ENCODE measurements at regions not wholly inside any gene's neighbourhood (a gene's known extent, or its start where the extent isn't known, plus 50 kb on each side); places are given as distances from the start of the nearest gene placed in this dataset.

DNA sequence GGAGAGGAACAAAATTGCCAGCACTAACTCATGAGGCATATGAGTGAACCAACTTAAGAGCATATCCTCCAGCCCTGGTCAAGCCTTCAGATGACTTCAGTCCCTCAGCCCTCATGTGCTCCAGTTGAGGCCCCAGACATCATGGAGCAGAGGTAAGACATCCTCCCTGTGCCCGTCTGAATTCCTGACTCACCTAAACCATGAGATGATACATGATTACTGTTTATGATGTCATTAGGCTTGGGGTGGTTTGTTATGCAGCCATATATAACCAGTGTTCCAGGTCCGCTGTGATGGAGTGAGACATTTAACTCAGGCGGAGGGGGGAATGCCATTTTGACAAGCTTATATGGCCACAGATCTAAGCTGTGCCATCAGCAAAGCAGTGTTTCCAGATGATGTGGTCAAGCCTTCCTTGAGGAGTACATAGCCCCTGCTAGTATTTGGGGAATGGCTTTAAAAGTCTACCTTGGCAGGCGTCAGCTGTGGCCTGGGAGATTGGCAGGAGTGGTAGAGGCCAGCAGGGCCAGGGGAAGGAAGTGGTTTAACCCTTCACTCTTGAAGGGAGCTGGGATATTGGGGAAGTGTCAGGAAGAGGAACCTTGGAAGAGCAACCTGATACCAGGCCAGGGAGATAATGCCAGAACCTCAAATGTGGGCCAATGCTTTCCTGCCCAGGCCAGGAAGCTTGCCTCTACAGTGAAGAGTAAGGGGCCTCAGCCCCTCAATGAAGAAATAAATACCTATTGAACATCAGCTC lies 343.0 kb upstream of the PODXL start:
- Histone ChIP-seq H3K9me3 (ENCODE audit: control insufficient read depth, insufficient read depth, low read depth, low read length) (peaks cover 2% of the 10 kb centered on the region; the same call in 1 of the 2 replicates), H3K4me1 (ENCODE audit: control insufficient read depth, insufficient read depth, low read length) (peaks cover 39% of the 10 kb centered on the region), H3K27ac (ENCODE audit: low read depth, low read length) (no peak overlapping the region), H3K27me3 (ENCODE audit: control insufficient read depth, insufficient read depth, low read length) (peaks cover 52% of the 10 kb centered on the region), H3K9ac (ENCODE audit: low read length) (no peak overlapping the region), H3K4me3 (ENCODE audit: low read depth, low read length) (no peak overlapping the region), H3K36me3 (ENCODE audit: control insufficient read depth, insufficient read depth, low read length) (no peaks in the 10 kb centered on the region)

DNA sequence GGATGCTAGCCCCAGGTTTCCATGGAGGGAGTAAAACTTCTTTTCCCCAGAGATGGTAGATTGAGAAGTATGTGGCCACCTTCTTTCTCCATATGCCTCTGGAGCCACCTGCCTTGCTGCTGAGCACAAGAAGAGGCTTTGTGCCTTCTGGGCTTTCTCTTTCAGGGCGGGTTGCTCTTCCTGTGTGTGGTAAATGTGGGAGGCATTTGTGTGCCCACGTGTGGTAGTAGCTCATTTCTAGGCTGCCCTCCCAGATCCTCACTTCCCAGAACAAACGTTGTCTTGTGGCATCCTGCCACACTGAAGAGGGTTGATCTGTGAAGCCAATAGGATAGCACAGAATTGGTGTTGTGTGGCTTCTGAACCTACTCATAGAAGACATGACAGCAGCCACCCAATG lies 342.0 kb upstream of the PODXL start:
- H3K27ac ChIP-seq (ENCODE audit: low read depth, low read length): no peak overlapping the region
- no peaks in the 10 kb centered on the region for H3K36me3 ChIP-seq (ENCODE audit: control insufficient read depth, insufficient read depth, low read length)
- no peak overlapping the region for H3K4me3 ChIP-seq (ENCODE audit: low read depth, low read length)
- peak overlapping the region; percentile 15 for H3K9ac ChIP-seq (ENCODE audit: low read length)
- H3K27me3 ChIP-seq (ENCODE audit: control insufficient read depth, insufficient read depth, low read length): peaks cover 62% of the 10 kb centered on the region
- H3K4me1 ChIP-seq (ENCODE audit: control insufficient read depth, insufficient read depth, low read length): peaks cover 39% of the 10 kb centered on the region
- H3K9me3 ChIP-seq (ENCODE audit: control insufficient read depth, insufficient read depth, low read depth, low read length): peaks cover 2% of the 10 kb centered on the region; the same call in 1 of the 2 replicates

DNA sequence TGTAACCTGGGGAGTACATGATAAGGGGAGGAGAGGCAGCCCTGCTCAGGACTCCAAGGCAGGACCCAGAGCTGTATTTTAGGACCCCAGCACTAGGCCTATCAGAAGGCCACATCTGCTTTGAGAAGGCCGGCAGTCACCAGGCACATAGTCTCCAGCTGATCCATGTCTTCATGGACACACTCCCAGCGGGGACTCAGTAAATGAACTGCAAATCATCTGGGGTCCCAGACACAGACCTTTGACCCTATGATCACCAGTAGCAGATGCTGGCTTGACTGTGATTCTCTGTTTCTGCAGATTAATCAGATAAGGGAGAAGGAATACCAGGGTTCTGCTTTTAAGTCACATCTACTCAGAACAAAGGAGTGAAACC lies 341.4 kb upstream of the PODXL start:
- Histone ChIP-seq H3K36me3 (ENCODE audit: control insufficient read depth, insufficient read depth, low read length) (no peaks in the 10 kb centered on the region), H3K9me3 (ENCODE audit: control insufficient read depth, insufficient read depth, low read depth, low read length) (no peaks in the 10 kb centered on the region), H3K27me3 (ENCODE audit: control insufficient read depth, insufficient read depth, low read length) (peaks cover 69% of the 10 kb centered on the region), H3K4me3 (ENCODE audit: low read depth, low read length) (peak overlapping the region; percentile 28; the same call in 1 of the 2 replicates), H3K4me1 (ENCODE audit: control insufficient read depth, insufficient read depth, low read length) (peaks cover 39% of the 10 kb centered on the region), H3K27ac (ENCODE audit: low read depth, low read length) (no peak overlapping the region; the same call in 1 of the 2 replicates), H3K9ac (ENCODE audit: low read length) (peak overlapping the region; percentile 15)

- no peaks in the 10 kb centered on the region for H3K36me3 ChIP-seq (ENCODE audit: control insufficient read depth, insufficient read depth, low read length)
- peaks cover 74% of the 10 kb centered on the region for H3K27me3 ChIP-seq (ENCODE audit: control insufficient read depth, insufficient read depth, low read length)
- H3K9ac ChIP-seq (ENCODE audit: low read length): peak overlapping the region; percentile 67
- H3K4me1 ChIP-seq (ENCODE audit: control insufficient read depth, insufficient read depth, low read length): peaks cover 39% of the 10 kb centered on the region
- peak overlapping the region; percentile 83 for H3K27ac ChIP-seq (ENCODE audit: low read depth, low read length)
- H3K4me3 ChIP-seq (ENCODE audit: low read depth, low read length): peak overlapping the region; percentile 42
- H3K9me3 ChIP-seq (ENCODE audit: control insufficient read depth, insufficient read depth, low read depth, low read length): no peaks in the 10 kb centered on the region
These were observed 340.8 kb upstream of the PODXL start for GRCh38 chr7:131897016-131897789.

DNA sequence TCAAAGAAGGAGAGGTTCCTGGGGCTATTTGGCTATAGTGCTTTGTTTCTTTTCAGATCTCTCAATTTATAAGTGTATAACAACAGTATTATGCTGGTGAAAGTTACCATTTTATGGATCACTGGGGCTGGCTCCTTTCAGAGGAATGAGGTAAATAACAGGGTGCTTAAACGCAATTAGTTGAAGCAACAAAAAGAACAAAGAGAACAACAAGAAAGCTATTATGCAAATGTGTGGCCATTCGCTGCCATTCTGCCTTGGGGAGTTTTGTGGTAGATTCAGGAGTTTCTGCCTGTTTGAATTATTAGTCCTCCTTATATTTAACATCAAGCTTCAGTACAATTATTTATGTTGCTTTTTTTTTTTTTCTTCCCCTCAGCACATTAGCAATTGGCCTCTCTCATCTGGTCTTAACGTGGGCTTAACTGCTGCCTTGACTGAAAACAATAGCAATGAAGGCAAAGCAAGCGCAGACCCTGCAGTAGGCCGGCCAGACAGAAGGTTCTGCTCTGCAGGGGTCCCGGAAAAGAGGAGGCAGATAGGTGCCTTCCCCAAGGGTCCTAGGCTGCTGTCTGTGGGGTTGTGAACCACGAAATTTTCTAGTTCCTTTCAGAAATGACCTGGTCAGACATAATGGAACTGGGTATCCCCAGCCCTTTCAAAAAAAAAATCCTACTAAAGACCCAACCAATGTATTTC lies 339.9 kb upstream of the PODXL start:
- Histone ChIP-seq H3K4me1 (ENCODE audit: control insufficient read depth, insufficient read depth, low read length) (peaks cover 39% of the 10 kb centered on the region), H3K27ac (ENCODE audit: low read depth, low read length) (peak overlapping the region; percentile 83), H3K36me3 (ENCODE audit: control insufficient read depth, insufficient read depth, low read length) (no peaks in the 10 kb centered on the region), H3K4me3 (ENCODE audit: low read depth, low read length) (peak overlapping the region; percentile 42), H3K9me3 (ENCODE audit: control insufficient read depth, insufficient read depth, low read depth, low read length) (no peaks in the 10 kb centered on the region), H3K27me3 (ENCODE audit: control insufficient read depth, insufficient read depth, low read length) (peaks cover 82% of the 10 kb centered on the region), H3K9ac (ENCODE audit: low read length) (peak overlapping the region; percentile 67)

- H3K27ac ChIP-seq (ENCODE audit: low read depth, low read length): peak overlapping the region; percentile 83
- peak overlapping the region; percentile 42; the same call in 1 of the 2 replicates for H3K4me3 ChIP-seq (ENCODE audit: low read depth, low read length)
- no peaks in the 10 kb centered on the region for H3K9me3 ChIP-seq (ENCODE audit: control insufficient read depth, insufficient read depth, low read depth, low read length)
- peaks cover 78% of the 10 kb centered on the region for H3K27me3 ChIP-seq (ENCODE audit: control insufficient read depth, insufficient read depth, low read length)
- peaks cover 39% of the 10 kb centered on the region for H3K4me1 ChIP-seq (ENCODE audit: control insufficient read depth, insufficient read depth, low read length)
- H3K36me3 ChIP-seq (ENCODE audit: control insufficient read depth, insufficient read depth, low read length): no peaks in the 10 kb centered on the region
- peak overlapping the region; percentile 67 for H3K9ac ChIP-seq (ENCODE audit: low read length)
These were observed 339.2 kb upstream of the PODXL start for GRCh38 chr7:131895541-131896164.

DNA sequence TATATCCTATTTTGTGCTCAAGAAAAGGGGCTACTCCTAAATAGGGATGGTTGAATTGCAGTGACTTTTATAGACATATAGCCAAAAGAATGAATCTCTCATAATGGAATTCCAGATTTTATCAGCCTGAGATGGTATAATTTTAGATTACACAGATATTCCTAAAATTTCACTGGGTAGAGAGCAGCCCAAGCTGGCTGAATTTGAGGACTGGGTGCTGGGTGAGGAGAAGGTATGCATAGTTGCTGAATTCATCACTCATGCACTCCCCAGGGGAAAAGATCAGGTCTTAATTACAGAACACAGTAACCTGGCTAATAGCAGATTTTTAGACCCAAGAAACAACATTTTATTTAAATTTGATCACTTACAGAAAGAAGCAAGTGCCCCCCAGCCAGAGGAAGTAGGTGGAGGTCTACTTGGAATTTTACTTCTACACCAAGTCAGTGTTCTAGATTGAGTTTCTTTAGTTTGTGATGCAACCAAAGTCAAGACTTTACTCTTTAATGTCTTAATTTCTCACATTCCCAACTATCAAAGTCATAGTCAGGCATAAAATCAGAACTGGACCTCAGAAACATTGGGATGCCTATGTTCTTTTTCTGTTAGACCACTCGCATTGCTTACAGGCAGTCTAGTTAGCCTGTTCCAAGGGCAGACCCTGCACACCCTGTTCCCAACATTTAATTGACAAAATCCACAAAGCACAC lies 337.4 kb upstream of the PODXL start:
- no peak overlapping the region for H3K9ac ChIP-seq (ENCODE audit: low read length)
- peaks cover 42% of the 10 kb centered on the region for H3K4me1 ChIP-seq (ENCODE audit: control insufficient read depth, insufficient read depth, low read length)
- peaks cover 71% of the 10 kb centered on the region for H3K27me3 ChIP-seq (ENCODE audit: control insufficient read depth, insufficient read depth, low read length)

GRCh38 chr7:131890176-131890575 lies 333.7 kb upstream of the PODXL start:
- no peak overlapping the region for H3K4me3 ChIP-seq (ENCODE audit: low read depth, low read length)
- H3K9me3 ChIP-seq (ENCODE audit: control insufficient read depth, insufficient read depth, low read depth, low read length): peaks cover 15% of the 10 kb centered on the region
- H3K27ac ChIP-seq (ENCODE audit: low read depth, low read length): no peak overlapping the region
- no peaks in the 10 kb centered on the region for H3K36me3 ChIP-seq (ENCODE audit: control insufficient read depth, insufficient read depth, low read length)
- no peak overlapping the region for H3K9ac ChIP-seq (ENCODE audit: low read length)
- peaks cover 10% of the 10 kb centered on the region for H3K4me1 ChIP-seq (ENCODE audit: control insufficient read depth, insufficient read depth, low read length)
- peaks cover 73% of the 10 kb centered on the region for H3K27me3 ChIP-seq (ENCODE audit: control insufficient read depth, insufficient read depth, low read length)

More for the DNA sequence above, 337.4 kb upstream of the PODXL start:
- Histone ChIP-seq H3K4me3 (ENCODE audit: low read depth, low read length) (no peak overlapping the region), H3K9me3 (ENCODE audit: control insufficient read depth, insufficient read depth, low read depth, low read length) (no peaks in the 10 kb centered on the region), H3K36me3 (ENCODE audit: control insufficient read depth, insufficient read depth, low read length) (no peaks in the 10 kb centered on the region), H3K27ac (ENCODE audit: low read depth, low read length) (no peak overlapping the region)

GRCh38 chr7:131889572-131890150 lies 333.2 kb upstream of the PODXL start:
- H3K9ac ChIP-seq (ENCODE audit: low read length): no peak overlapping the region
- peaks cover 4% of the 10 kb centered on the region; the same call in 1 of the 2 replicates for H3K4me1 ChIP-seq (ENCODE audit: control insufficient read depth, insufficient read depth, low read length)
- no peaks in the 10 kb centered on the region for H3K36me3 ChIP-seq (ENCODE audit: control insufficient read depth, insufficient read depth, low read length)
- H3K9me3 ChIP-seq (ENCODE audit: control insufficient read depth, insufficient read depth, low read depth, low read length): peaks cover 17% of the 10 kb centered on the region
- peaks cover 68% of the 10 kb centered on the region for H3K27me3 ChIP-seq (ENCODE audit: control insufficient read depth, insufficient read depth, low read length)
- no peak overlapping the region for H3K27ac ChIP-seq (ENCODE audit: low read depth, low read length)
- H3K4me3 ChIP-seq (ENCODE audit: low read depth, low read length): no peak overlapping the region

DNA sequence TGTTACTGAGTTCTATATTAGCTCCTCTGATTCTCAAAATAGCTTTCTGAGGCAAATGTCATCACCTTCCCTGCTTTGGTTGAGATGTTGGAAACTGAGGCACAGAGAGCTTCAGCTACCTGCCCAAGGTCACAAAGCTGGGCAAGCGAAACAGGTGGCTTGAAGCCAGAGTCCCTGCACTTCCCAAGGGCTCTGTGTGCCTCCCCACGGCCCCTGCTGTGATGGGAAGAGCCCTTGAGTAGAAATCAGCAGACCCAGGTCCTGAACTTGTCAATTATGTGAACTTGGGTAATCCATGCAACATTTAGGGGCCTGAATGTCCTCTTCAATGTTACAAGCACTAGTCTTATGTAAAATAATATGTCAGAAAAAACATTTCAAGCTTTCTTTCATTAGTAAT lies 327.3 kb upstream of the PODXL start:
- Histone ChIP-seq H3K27ac (ENCODE audit: low read depth, low read length) (no peak overlapping the region), H3K36me3 (ENCODE audit: control insufficient read depth, insufficient read depth, low read length) (no peaks in the 10 kb centered on the region), H3K9ac (ENCODE audit: low read length) (no peak overlapping the region), H3K4me1 (ENCODE audit: control insufficient read depth, insufficient read depth, low read length) (no peaks in the 10 kb centered on the region), H3K27me3 (ENCODE audit: control insufficient read depth, insufficient read depth, low read length) (peaks cover 37% of the 10 kb centered on the region; the same call in 1 of the 2 replicates), H3K4me3 (ENCODE audit: low read depth, low read length) (no peak overlapping the region), H3K9me3 (ENCODE audit: control insufficient read depth, insufficient read depth, low read depth, low read length) (peaks cover 17% of the 10 kb centered on the region)
